ENCODE measurements at regions not wholly inside any gene's neighbourhood (a gene's known extent, or its start where the extent isn't known, plus 50 kb on each side); places are given as distances from the start of the nearest gene placed in this dataset.

GRCh38 chr6:137269803-137270202 is 50.6 kb upstream of the IFNGR1 start:
- DNase-seq (ENCODE audit: low read depth), result no peak

GRCh38 chr6:137269347-137269746 is 50.2 kb upstream of the IFNGR1 start:
- DNase-seq (ENCODE audit: low read depth), result no peak

Data from T-helper 22 cell (primary cell).